HL-60 (cell line): ENCODE measurements at regions not wholly inside any gene's neighbourhood (a gene's known extent, or its start where the extent isn't known, plus 50 kb on each side); places are given as distances from the start of the nearest gene placed in this dataset.

ENCODE experiments used
- DNase-seq, 2 experiments: peaks; one replicate each; pipeline ENCODE4 v3.0.0-alpha.2; 2010 to 2020; ENCODE audit warnings: low read depth in 1 of 2, low spot score in 1 of 2
- H3K27ac ChIP-seq: fragments of 250-450 bp; sonication (Bioruptor Pico); replicated peaks from 2 replicates; pipeline ENCODE4 v1.5.1; 2020; ENCODE audit warnings: mild to moderate bottlenecking, moderate library complexity
- H3K27me3 ChIP-seq: fragments of 250-450 bp; sonication (Bioruptor Pico); 2 replicates; pipeline ENCODE4 v1.5.1; 2021; ENCODE audit warnings: mild to moderate bottlenecking, moderate library complexity; ENCODE audit not compliant: insufficient read depth, poor library complexity, severe bottlenecking
- H3K4me3 ChIP-seq: replicated peaks from 2 replicates; pipeline ENCODE4 v1.5.1; 2011; ENCODE audit warnings: mild to moderate bottlenecking, control low read depth, low read length; ENCODE audit not compliant: insufficient read depth
- CTCF ChIP-seq: IDR thresholded peaks from one replicate; pipeline ENCODE4 v1.5.1; 2011; ENCODE audit warnings: low read length, control low read depth, inconsistent platforms; ENCODE audit not compliant: insufficient read depth
- GABPA ChIP-seq: IDR thresholded peaks from 2 replicates; pipeline ENCODE4 v1.6.1; 2012; ENCODE audit warnings: low read depth
- POLR2AphosphoS5 ChIP-seq: IDR thresholded peaks from 2 replicates; pipeline ENCODE4 v1.6.1; 2012; ENCODE audit warnings: low read depth
- REST ChIP-seq: IDR thresholded peaks from 2 replicates; pipeline ENCODE4 v1.6.1; 2012; ENCODE audit warnings: low read depth; ENCODE audit not compliant: insufficient replicate concordance
- SPI1 ChIP-seq: IDR thresholded peaks from 2 replicates; pipeline ENCODE4 v1.6.1; 2012; ENCODE audit warnings: low read depth, mild to moderate bottlenecking, borderline replicate concordance

GRCh38 chr6:22361576-22361975, 64.7 kb upstream of the PRL start:
- Histone ChIP-seq H3K27me3 (no peaks in the 10 kb centered on the region), H3K4me3 (no peak overlapping the region), H3K27ac (no peak overlapping the region)
- no peak for DNase-seq
- TF ChIP-seq GABPA (no peak), POLR2AphosphoS5 (no peak), REST (no peak), CTCF (no peak), SPI1 (no peak)

- H3K4me3 ChIP-seq = no peak overlapping the region
- no peaks in the 10 kb centered on the region for H3K27me3 ChIP-seq
- no peak for DNase-seq
- no peak for TF ChIP-seq SPI1
- TF ChIP-seq POLR2AphosphoS5 = no peak
- TF ChIP-seq GABPA = no peak
- TF ChIP-seq CTCF = no peak
- TF ChIP-seq REST = no peak
- H3K27ac ChIP-seq = no peak overlapping the region
Observed at GRCh38 chr6:22362361-22362760, 65.5 kb upstream of the PRL start.

- no peak for TF ChIP-seq GABPA
- Histone ChIP-seq H3K27me3 (no peaks in the 10 kb centered on the region), H3K27ac (no peak overlapping the region), H3K4me3 (no peak overlapping the region)
- DNase-seq = no peak
Observed at GRCh38 chr6:22363166-22363713, 66.4 kb upstream of the PRL start.

- no peak for DNase-seq
Observed at GRCh38 chr6:22363714-22364239, 66.9 kb upstream of the PRL start.

More at GRCh38 chr6:22363714-22364239, 66.9 kb upstream of the PRL start:
- Histone ChIP-seq H3K4me3 (no peak overlapping the region), H3K27ac (no peak overlapping the region), H3K27me3 (no peaks in the 10 kb centered on the region)
- TF ChIP-seq POLR2AphosphoS5 (no peak), CTCF (no peak), SPI1 (no peak), REST (no peak), GABPA (no peak)
